Loucy (cell line): ENCODE measurements at regions not wholly inside any gene's neighbourhood (a gene's known extent, or its start where the extent isn't known, plus 50 kb on each side); places are given as distances from the start of the nearest gene placed in this dataset.

Experiments
- H2AFZ ChIP-seq: fragments of 200-600 bp; sonication (generic); 2 replicates; pipeline ENCODE4 v1.6.0; 2016; ENCODE audit warnings: antibody characterized with exemption, mild to moderate bottlenecking, low read length, moderate library complexity
- H3F3A ChIP-seq: fragments of 200-600 bp; 2 replicates; pipeline ENCODE4 v1.6.0; 2016; ENCODE audit warnings: antibody characterized with exemption, low read depth, mild to moderate bottlenecking
- H3K27me3 ChIP-seq: fragments of 200-600 bp; sonication (generic); 2 replicates; pipeline ENCODE4 v1.6.1; 2014; ENCODE audit warnings: low read length, mild to moderate bottlenecking; ENCODE audit not compliant: insufficient read depth, poor library complexity, severe bottlenecking
- H3K36me3 ChIP-seq: fragments of 200-600 bp; sonication (generic); 2 replicates; pipeline ENCODE4 v1.6.1; 2016; ENCODE audit warnings: low read length; ENCODE audit not compliant: insufficient read depth
- H3K4me1 ChIP-seq: fragments of 200-600 bp; sonication (generic); 2 replicates; pipeline ENCODE4 v1.5.1; 2014; ENCODE audit warnings: low read length, mild to moderate bottlenecking; ENCODE audit not compliant: insufficient read depth, poor library complexity, severe bottlenecking
- H3K4me2 ChIP-seq: fragments of 200-600 bp; sonication (generic); 2 replicates; pipeline ENCODE4 v1.6.0; 2014; ENCODE audit warnings: antibody characterized with exemption, low read length, low read depth, mild to moderate bottlenecking; ENCODE audit not compliant: poor library complexity, severe bottlenecking
- H3K4me3 ChIP-seq: fragments of 200-600 bp; sonication (generic); 2 replicates; pipeline ENCODE4 v1.5.1; 2014; ENCODE audit warnings: low read length, mild to moderate bottlenecking, mixed read lengths; ENCODE audit not compliant: poor library complexity, severe bottlenecking
- H3K79me2 ChIP-seq: fragments of 200-600 bp; sonication (generic); 2 replicates; pipeline ENCODE4 v1.6.1; 2014; ENCODE audit warnings: low read length; ENCODE audit not compliant: insufficient read depth
- H3K9ac ChIP-seq: fragments of 200-600 bp; sonication (generic); 2 replicates; pipeline ENCODE4 v1.6.0; 2014; ENCODE audit warnings: mild to moderate bottlenecking, low read depth, low read length, moderate library complexity; ENCODE audit not compliant: poor library complexity, severe bottlenecking
- H3K9me2 ChIP-seq: fragments of 200-600 bp; sonication (generic); replicated peaks from 2 replicates; pipeline ENCODE4 v1.6.1; 2016; ENCODE audit warnings: low read depth, low read length, mixed read lengths
- H3K9me3 ChIP-seq: fragments of 200-600 bp; sonication (generic); 2 replicates; pipeline ENCODE4 v1.6.1; 2014; ENCODE audit warnings: mild to moderate bottlenecking, antibody characterized with exemption, low read length, low read depth; ENCODE audit not compliant: insufficient read depth
- H4K20me1 ChIP-seq: fragments of 200-600 bp; sonication (generic); 2 replicates; pipeline ENCODE4 v1.6.0; 2014; ENCODE audit warnings: antibody characterized with exemption, low read length, mild to moderate bottlenecking; ENCODE audit not compliant: insufficient read depth, poor library complexity, severe bottlenecking
- CTCF ChIP-seq: fragments of 200-600 bp; sonication (generic); conservative IDR thresholded peaks from 2 replicates; pipeline ENCODE4 v1.5.1; 2014; ENCODE audit warnings: mild to moderate bottlenecking, antibody characterized with exemption, low read length
- EZH2phosphoT487 ChIP-seq: fragments of 200-600 bp; IDR thresholded peaks from 2 replicates; pipeline ENCODE4 v1.6.1; 2018; ENCODE audit warnings: antibody characterized with exemption, mild to moderate bottlenecking, moderate library complexity, borderline replicate concordance

- Histone ChIP-seq H3K79me2 (no peaks in the 10 kb centered on the region), H3K4me3 (no peak overlapping the region), H3F3A (no peaks in the 10 kb centered on the region), H3K9ac (no peak overlapping the region), H4K20me1 (no peaks in the 10 kb centered on the region), H3K36me3 (no peaks in the 10 kb centered on the region), H3K9me3 (no peaks in the 10 kb centered on the region), H3K4me2 (no peak overlapping the region), H3K4me1 (no peaks in the 10 kb centered on the region), H3K9me2 (no peaks in the 10 kb centered on the region), H3K27me3 (no peaks in the 10 kb centered on the region), H2AFZ (no peak overlapping the region)
- TF ChIP-seq EZH2phosphoT487 (no peak), CTCF (no peak)
These were observed 170.8 kb upstream of the RBFOX1 start for GRCh38 chr16:7161891-7162290.

GRCh38 chr16:7160093-7160492 lies 172.6 kb upstream of the RBFOX1 start:
- no peaks in the 10 kb centered on the region for H4K20me1 ChIP-seq
- H3K27me3 ChIP-seq: no peaks in the 10 kb centered on the region
- H3K9me3 ChIP-seq: no peaks in the 10 kb centered on the region
- no peak for TF ChIP-seq CTCF
- no peak for TF ChIP-seq EZH2phosphoT487
- no peaks in the 10 kb centered on the region for H3K36me3 ChIP-seq
- H3K9me2 ChIP-seq: no peaks in the 10 kb centered on the region
- no peaks in the 10 kb centered on the region for H3K4me1 ChIP-seq
- H2AFZ ChIP-seq: no peak overlapping the region
- H3K4me2 ChIP-seq: no peak overlapping the region
- H3K4me3 ChIP-seq: no peak overlapping the region
- no peaks in the 10 kb centered on the region for H3F3A ChIP-seq
- H3K9ac ChIP-seq: no peak overlapping the region
- no peaks in the 10 kb centered on the region for H3K79me2 ChIP-seq

- Histone ChIP-seq H4K20me1 (no peaks in the 10 kb centered on the region), H3K4me1 (no peaks in the 10 kb centered on the region)
These were observed 174.2 kb upstream of the RBFOX1 start for GRCh38 chr16:7158481-7158880.

More at GRCh38 chr16:7158481-7158880, 174.2 kb upstream of the RBFOX1 start:
- no peaks in the 10 kb centered on the region for H3K36me3 ChIP-seq
- no peak overlapping the region for H3K4me2 ChIP-seq
- H3K4me3 ChIP-seq: no peak overlapping the region
- H3K9ac ChIP-seq: no peak overlapping the region
- H2AFZ ChIP-seq: no peak overlapping the region
- no peaks in the 10 kb centered on the region for H3K9me2 ChIP-seq
- no peaks in the 10 kb centered on the region for H3K9me3 ChIP-seq
- H3F3A ChIP-seq: no peaks in the 10 kb centered on the region
- no peaks in the 10 kb centered on the region for H3K27me3 ChIP-seq
- no peaks in the 10 kb centered on the region for H3K79me2 ChIP-seq
- TF ChIP-seq CTCF: no peak
- TF ChIP-seq EZH2phosphoT487: no peak
